Spinal cord (tissue), 9 donors: ENCODE measurements at regions not wholly inside any gene's neighbourhood (a gene's known extent, or its start where the extent isn't known, plus 50 kb on each side); places are given as distances from the start of the nearest gene placed in this dataset.
A peak's percentile ranks its signal among the peaks of the same experiment; 100 is the strongest.

Experiments
- DNase-seq, 6 donors: peaks; one replicate each; pipeline versions ENCODE4 v3.0.0 to v3.0.0-alpha.2; 2013 to 2015; ENCODE audit warnings: low spot score in 6 of 6, low read depth in 4 of 6
- H3K27ac ChIP-seq: one replicate; pipeline ENCODE4 v1.5.1; 2013; ENCODE audit warnings: low read depth, low read length, control low read depth
- H3K27me3 ChIP-seq: one replicate; pipeline ENCODE4 v1.6.1; 2013; ENCODE audit warnings: low read length; ENCODE audit not compliant: control insufficient read depth, insufficient read depth
- H3K36me3 ChIP-seq: one replicate; pipeline ENCODE4 v1.6.1; 2013; ENCODE audit warnings: low read length; ENCODE audit not compliant: control insufficient read depth, insufficient read depth
- H3K4me1 ChIP-seq: one replicate; pipeline ENCODE4 v1.6.1; 2013; ENCODE audit warnings: low read length; ENCODE audit not compliant: control insufficient read depth, insufficient read depth
- H3K4me3 ChIP-seq: one replicate; pipeline ENCODE4 v1.5.1; 2013; ENCODE audit warnings: low read depth, low read length, control low read depth
- H3K9me3 ChIP-seq: one replicate; pipeline ENCODE4 v1.6.1; 2013; ENCODE audit warnings: low read length; ENCODE audit not compliant: control insufficient read depth, insufficient read depth
- WGBS: methylation state at CpG from one replicate; pipeline ENCODE4 v1.1.5; 2013; ENCODE audit warnings: missing lambda C conversion rate; ENCODE audit not compliant: insufficient coverage; 5-methylcytosine and 5-hydroxymethylcytosine counted together
- donor health status: healthy.

GRCh38 chr1:80722611-80723010 lies 1078.1 kb upstream of the ADGRL2 start:
- H3K27me3 ChIP-seq, result no peaks in the 10 kb centered on the region
- no peaks in the 10 kb centered on the region for H3K9me3 ChIP-seq
- H3K4me1 ChIP-seq, result no peaks in the 10 kb centered on the region
- DNase-seq, result no peak
- no peak overlapping the region for H3K27ac ChIP-seq
- no peaks in the 10 kb centered on the region for H3K36me3 ChIP-seq
- H3K4me3 ChIP-seq, result no peak overlapping the region
- 93% methylated on average over 2 of the region's 2 CpGs for WGBS

- Histone ChIP-seq H3K4me3 (no peak overlapping the region), H3K4me1 (no peaks in the 10 kb centered on the region), H3K9me3 (no peaks in the 10 kb centered on the region), H3K27me3 (no peaks in the 10 kb centered on the region), H3K36me3 (no peaks in the 10 kb centered on the region), H3K27ac (no peak overlapping the region)
- WGBS, result no CpG with 5 or more reads among the region's 1 CpG
- no peak for DNase-seq
Measured at GRCh38 chr1:80706526-80706925, 1094.2 kb upstream of the ADGRL2 start.

GRCh38 chr1:80678438-80678837 lies 1122.3 kb upstream of the ADGRL2 start:
- DNase-seq, result no peak

GRCh38 chr1:80675454-80675853 lies 1125.3 kb upstream of the ADGRL2 start:
- WGBS, result 73% methylated on average over 3 of the region's 3 CpGs
- no peak overlapping the region for H3K27ac ChIP-seq

More at GRCh38 chr1:80678438-80678837, 1122.3 kb upstream of the ADGRL2 start:
- Histone ChIP-seq H3K36me3 (no peaks in the 10 kb centered on the region), H3K4me3 (no peak overlapping the region), H3K4me1 (no peaks in the 10 kb centered on the region), H3K27me3 (no peaks in the 10 kb centered on the region), H3K9me3 (no peaks in the 10 kb centered on the region), H3K27ac (no peak overlapping the region)
- 97% methylated on average over 5 of the region's 5 CpGs for WGBS

GRCh38 chr1:80673935-80674597 lies 1126.7 kb upstream of the ADGRL2 start:
- no peak overlapping the region for H3K4me3 ChIP-seq
- H3K36me3 ChIP-seq, result no peaks in the 10 kb centered on the region
- H3K4me1 ChIP-seq, result no peaks in the 10 kb centered on the region
- no peaks in the 10 kb centered on the region for H3K9me3 ChIP-seq
- H3K27me3 ChIP-seq, result no peaks in the 10 kb centered on the region
- H3K27ac ChIP-seq, result no peak overlapping the region
- WGBS, result no CpG with 5 or more reads among the region's 3 CpGs
- no peak for DNase-seq

More at GRCh38 chr1:80675454-80675853, 1125.3 kb upstream of the ADGRL2 start:
- H3K4me3 ChIP-seq, result no peak overlapping the region
- H3K27me3 ChIP-seq, result no peaks in the 10 kb centered on the region
- no peaks in the 10 kb centered on the region for H3K9me3 ChIP-seq
- no peak for DNase-seq
- H3K36me3 ChIP-seq, result no peaks in the 10 kb centered on the region
- no peaks in the 10 kb centered on the region for H3K4me1 ChIP-seq

- DNase-seq, result no peak
- Histone ChIP-seq H3K36me3 (no peaks in the 10 kb centered on the region), H3K9me3 (no peaks in the 10 kb centered on the region), H3K27ac (no peak overlapping the region), H3K27me3 (no peaks in the 10 kb centered on the region), H3K4me3 (no peak overlapping the region), H3K4me1 (no peaks in the 10 kb centered on the region)
- WGBS, result no CpG with 5 or more reads among the region's 1 CpG
Measured at GRCh38 chr1:80668372-80668771, 1132.4 kb upstream of the ADGRL2 start.

GRCh38 chr1:80666073-80666472 lies 1134.7 kb upstream of the ADGRL2 start:
- Histone ChIP-seq H3K36me3 (no peaks in the 10 kb centered on the region), H3K4me3 (no peak overlapping the region)

GRCh38 chr1:80659161-80659560 lies 1141.6 kb upstream of the ADGRL2 start:
- Histone ChIP-seq H3K4me1 (no peaks in the 10 kb centered on the region), H3K36me3 (no peaks in the 10 kb centered on the region), H3K4me3 (no peak overlapping the region), H3K27me3 (no peaks in the 10 kb centered on the region), H3K9me3 (no peaks in the 10 kb centered on the region), H3K27ac (no peak overlapping the region)
- WGBS, result no CpG with 5 or more reads among the region's 5 CpGs
- no peak for DNase-seq

More at GRCh38 chr1:80666073-80666472, 1134.7 kb upstream of the ADGRL2 start:
- no peak for DNase-seq
- Histone ChIP-seq H3K9me3 (no peaks in the 10 kb centered on the region), H3K4me1 (no peaks in the 10 kb centered on the region), H3K27me3 (no peaks in the 10 kb centered on the region), H3K27ac (no peak overlapping the region)

- Histone ChIP-seq H3K27ac (no peak overlapping the region), H3K27me3 (no peaks in the 10 kb centered on the region), H3K9me3 (no peaks in the 10 kb centered on the region), H3K4me1 (no peaks in the 10 kb centered on the region), H3K4me3 (no peak overlapping the region), H3K36me3 (no peaks in the 10 kb centered on the region)
- no CpG with 5 or more reads among the region's 1 CpG for WGBS
- DNase-seq, result peak in 1 of 6 donors; percentile 3
Measured at GRCh38 chr1:80657707-80658106, 1143.0 kb upstream of the ADGRL2 start.

- H3K4me1 ChIP-seq, result no peaks in the 10 kb centered on the region
- no peak overlapping the region for H3K4me3 ChIP-seq
- no peaks in the 10 kb centered on the region for H3K9me3 ChIP-seq
- no peaks in the 10 kb centered on the region for H3K36me3 ChIP-seq
- peak in 1 of 6 donors; percentile 61 for DNase-seq
- H3K27ac ChIP-seq, result no peak overlapping the region
- no peaks in the 10 kb centered on the region for H3K27me3 ChIP-seq
- WGBS, result no CpG with 5 or more reads among the region's 3 CpGs
Measured at GRCh38 chr1:80657044-80657643, 1143.6 kb upstream of the ADGRL2 start.
